T-helper 1 cell treated with Interleukin-12 subunit alpha and Interleukin-12 subunit beta and Interleukin-4 antibody, amounts not matched to agents 30 μg/mL and 1 μg/mL, for 36 hours (primary cell): ENCODE measurements at regions not wholly inside any gene's neighbourhood (a gene's known extent, or its start where the extent isn't known, plus 50 kb on each side); places are given as distances from the start of the nearest gene placed in this dataset.
"Not testable (repeated sequence)": the region's sequence is repeated elsewhere in the genome, so short reads cannot be mapped to it uniquely, and the experiment has no call there.

Experiments used
- H3K27ac Mint-ChIP-seq: one replicate; pipeline ENCODE4 v1.8.0; 2021; ENCODE audit warnings: mild to moderate bottlenecking, mixed read lengths
- H3K27me3 Mint-ChIP-seq: one replicate; pipeline ENCODE4 v1.8.0; 2021; ENCODE audit warnings: low read depth, mixed read lengths
- H3K36me3 Mint-ChIP-seq: one replicate; pipeline ENCODE4 v1.8.0; 2021; ENCODE audit warnings: low read depth, mixed read lengths
- H3K4me1 Mint-ChIP-seq: one replicate; pipeline ENCODE4 v1.8.0; 2021; ENCODE audit warnings: low read depth, mixed read lengths
- H3K4me3 Mint-ChIP-seq: one replicate; pipeline ENCODE4 v1.8.0; 2021; ENCODE audit warnings: mild to moderate bottlenecking, moderate library complexity, mixed read lengths
- H3K9me3 Mint-ChIP-seq: one replicate; pipeline ENCODE4 v1.8.0; 2021; ENCODE audit warnings: mixed read lengths

DNA sequence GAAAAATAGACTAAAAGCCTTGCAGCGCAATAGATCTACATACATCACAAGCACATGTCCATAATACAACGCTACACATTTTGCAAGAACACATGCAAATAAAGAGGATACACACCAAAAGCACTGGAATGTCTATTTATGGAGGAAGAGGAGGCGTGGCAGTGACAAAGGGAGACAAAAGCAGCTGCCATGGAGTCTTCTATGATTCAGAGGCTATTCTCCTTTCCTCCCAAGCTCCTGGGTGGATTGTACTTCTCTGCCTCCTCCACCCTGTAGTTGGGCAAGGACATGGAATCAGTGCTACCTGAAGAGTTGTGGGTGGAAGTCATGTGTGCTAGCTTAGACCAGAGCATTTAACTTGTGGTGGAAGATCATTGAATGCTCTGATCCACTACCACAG, 57.9 kb upstream of the ABHD2 start:
- no peak overlapping the region for H3K27ac Mint-ChIP-seq
- no peaks in the 10 kb centered on the region for H3K36me3 Mint-ChIP-seq
- no peaks in the 10 kb centered on the region for H3K4me1 Mint-ChIP-seq
- peaks cover 9% of the 10 kb centered on the region for H3K27me3 Mint-ChIP-seq
- no peak overlapping the region for H3K4me3 Mint-ChIP-seq
- peaks cover 4% of the 10 kb centered on the region for H3K9me3 Mint-ChIP-seq

DNA sequence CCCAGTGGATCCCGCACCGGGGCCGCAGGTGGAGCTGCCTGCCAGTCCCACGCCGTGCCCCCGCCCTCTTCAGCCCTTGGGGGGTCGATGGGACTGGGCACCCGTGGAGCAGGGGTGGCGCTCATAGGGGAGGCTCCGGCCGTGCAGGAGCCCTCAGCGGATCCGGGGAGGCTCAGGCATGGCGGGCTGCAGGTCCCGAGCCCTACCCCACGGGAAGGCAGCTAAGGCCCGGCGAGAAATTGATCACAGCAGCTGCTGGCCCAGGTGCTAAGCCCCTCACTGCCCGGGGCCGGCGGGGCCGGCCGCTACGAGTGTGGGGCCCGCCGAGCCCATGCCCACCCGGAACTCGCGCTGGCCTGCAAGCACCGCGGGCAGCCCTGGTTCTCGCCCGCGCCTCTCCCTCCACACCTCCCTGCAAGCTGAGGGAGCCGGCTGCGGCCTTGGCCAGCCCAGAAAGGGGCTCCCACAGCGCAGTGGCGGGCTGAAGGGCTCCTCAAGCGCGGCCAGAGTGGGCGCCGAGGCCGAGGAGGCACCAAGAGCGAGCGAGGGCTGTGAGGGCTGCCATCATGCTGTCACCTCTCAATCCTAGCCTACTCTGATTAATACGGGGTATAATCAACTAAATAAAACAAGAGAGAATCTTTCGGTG, 56.5 kb upstream of the ABHD2 start:
- not testable (repeated sequence) for H3K4me1 Mint-ChIP-seq, H3K4me3 Mint-ChIP-seq, H3K36me3 Mint-ChIP-seq, H3K9me3 Mint-ChIP-seq, H3K27ac Mint-ChIP-seq
- peaks cover 14% of the 10 kb centered on the region for H3K27me3 Mint-ChIP-seq

DNA sequence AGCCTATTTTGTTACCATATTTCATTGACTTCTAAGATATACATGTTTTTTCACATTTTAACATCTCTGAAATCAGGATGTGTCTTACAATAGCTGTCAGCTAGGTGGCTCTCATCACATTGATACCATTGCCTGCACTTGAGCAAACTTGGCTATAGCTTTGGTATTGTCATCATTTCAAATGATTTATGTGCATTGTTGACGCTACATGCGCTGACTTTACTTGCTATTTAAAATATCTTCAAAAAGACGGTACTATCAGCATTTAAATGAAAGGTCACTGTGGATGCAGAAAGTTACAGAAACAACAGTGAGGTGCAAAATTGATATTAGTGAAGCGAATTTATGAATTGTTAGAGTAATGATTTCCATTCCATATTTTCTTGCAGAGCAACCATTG, 54.0 kb upstream of the ABHD2 start:
- peaks cover 24% of the 10 kb centered on the region for H3K27me3 Mint-ChIP-seq

DNA sequence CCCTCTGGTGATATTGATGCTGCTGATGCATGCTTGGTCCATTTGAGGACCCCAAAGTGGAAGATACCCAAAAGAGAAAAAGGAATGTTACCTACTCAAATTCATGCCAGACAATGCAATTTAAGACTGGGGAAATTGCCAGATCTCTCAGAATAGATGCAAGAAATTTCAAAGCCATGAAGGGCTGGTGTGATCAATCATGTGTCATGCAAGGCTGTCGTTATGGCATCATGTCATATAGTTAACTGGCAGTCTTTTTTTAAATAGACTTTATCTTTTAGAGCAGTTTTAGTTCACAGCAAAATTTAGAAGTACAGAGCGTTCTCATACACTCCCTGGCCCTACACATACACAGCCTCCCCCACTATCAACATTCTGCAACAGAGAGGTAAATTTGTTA, 53.1 kb upstream of the ABHD2 start:
- H3K27ac Mint-ChIP-seq, result no peak overlapping the region
- no peaks in the 10 kb centered on the region for H3K9me3 Mint-ChIP-seq
- peaks cover 24% of the 10 kb centered on the region for H3K27me3 Mint-ChIP-seq
- no peaks in the 10 kb centered on the region for H3K36me3 Mint-ChIP-seq
- H3K4me3 Mint-ChIP-seq, result no peak overlapping the region
- H3K4me1 Mint-ChIP-seq, result no peaks in the 10 kb centered on the region

More for the DNA sequence above, 54.0 kb upstream of the ABHD2 start:
- H3K4me3 Mint-ChIP-seq, result no peak overlapping the region
- no peak overlapping the region for H3K27ac Mint-ChIP-seq
- no peaks in the 10 kb centered on the region for H3K9me3 Mint-ChIP-seq
- H3K4me1 Mint-ChIP-seq, result no peaks in the 10 kb centered on the region
- no peaks in the 10 kb centered on the region for H3K36me3 Mint-ChIP-seq

DNA sequence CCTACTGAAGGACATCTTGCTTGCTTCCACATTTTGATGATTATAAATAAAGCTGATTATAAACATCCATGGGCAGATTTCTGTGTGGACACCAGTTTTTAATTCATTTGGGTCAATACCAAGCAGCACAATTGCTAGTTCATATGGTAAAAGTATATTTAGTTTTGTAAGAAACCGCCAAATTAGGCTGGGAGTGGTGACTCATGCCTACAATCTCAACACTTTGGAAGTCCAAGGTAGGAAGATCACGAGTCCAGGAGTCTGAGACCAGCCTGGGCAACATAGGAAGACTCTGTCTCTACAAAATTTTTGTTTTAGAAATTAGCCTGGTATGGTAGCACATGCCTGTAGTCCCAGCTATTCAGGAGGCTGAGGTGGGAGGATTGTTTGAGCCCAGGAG, 52.6 kb upstream of the ABHD2 start:
- H3K27me3 Mint-ChIP-seq, result peaks cover 24% of the 10 kb centered on the region
- no peak overlapping the region for H3K4me3 Mint-ChIP-seq
- no peaks in the 10 kb centered on the region for H3K9me3 Mint-ChIP-seq
- no peaks in the 10 kb centered on the region for H3K36me3 Mint-ChIP-seq
- no peak overlapping the region for H3K27ac Mint-ChIP-seq
- no peaks in the 10 kb centered on the region for H3K4me1 Mint-ChIP-seq

DNA sequence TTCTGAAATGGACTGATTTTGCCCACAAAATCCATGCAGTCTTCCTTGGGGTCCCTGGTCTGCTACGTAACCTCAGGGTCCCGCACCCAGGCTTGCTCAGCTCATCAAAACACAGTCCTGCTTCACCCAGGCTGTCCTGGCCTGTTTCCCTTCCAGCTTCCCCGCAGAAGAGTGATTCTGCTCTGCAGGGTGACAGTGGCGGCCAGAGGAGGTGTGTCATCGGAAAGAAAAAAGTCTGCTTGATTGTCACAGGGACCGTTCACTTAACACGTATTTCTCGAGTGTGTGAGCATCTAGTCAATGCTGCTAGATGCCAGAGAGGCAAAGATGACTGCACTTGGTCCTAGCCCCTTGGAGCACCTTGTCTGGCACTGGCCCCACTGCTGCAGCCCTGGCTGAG, 50.1 kb upstream of the ABHD2 start:
- no peak overlapping the region for H3K27ac Mint-ChIP-seq
- H3K36me3 Mint-ChIP-seq, result no peaks in the 10 kb centered on the region
- peaks cover 24% of the 10 kb centered on the region for H3K27me3 Mint-ChIP-seq
- H3K4me3 Mint-ChIP-seq, result no peak overlapping the region
- H3K9me3 Mint-ChIP-seq, result no peaks in the 10 kb centered on the region
- H3K4me1 Mint-ChIP-seq, result no peaks in the 10 kb centered on the region
